GM23248 (cell line): ENCODE measurements at regions not wholly inside any gene's neighbourhood (a gene's known extent, or its start where the extent isn't known, plus 50 kb on each side); places are given as distances from the start of the nearest gene placed in this dataset.

Source experiments
- EZH2 ChIP-seq: fragments of 200-600 bp; sonication (generic); IDR thresholded peaks from 2 replicates; pipeline ENCODE4 v1.6.1; 2018; ENCODE audit warnings: antibody characterized with exemption, mild to moderate bottlenecking; ENCODE audit not compliant: insufficient read depth, poor library complexity, severe bottlenecking
- EZH2phosphoT487 ChIP-seq: fragments of 200-600 bp; sonication (generic); IDR thresholded peaks from 2 replicates; pipeline ENCODE4 v1.6.1; 2018; ENCODE audit warnings: antibody characterized with exemption, moderate library complexity, mild to moderate bottlenecking, low read depth; ENCODE audit not compliant: insufficient read depth

DNA sequence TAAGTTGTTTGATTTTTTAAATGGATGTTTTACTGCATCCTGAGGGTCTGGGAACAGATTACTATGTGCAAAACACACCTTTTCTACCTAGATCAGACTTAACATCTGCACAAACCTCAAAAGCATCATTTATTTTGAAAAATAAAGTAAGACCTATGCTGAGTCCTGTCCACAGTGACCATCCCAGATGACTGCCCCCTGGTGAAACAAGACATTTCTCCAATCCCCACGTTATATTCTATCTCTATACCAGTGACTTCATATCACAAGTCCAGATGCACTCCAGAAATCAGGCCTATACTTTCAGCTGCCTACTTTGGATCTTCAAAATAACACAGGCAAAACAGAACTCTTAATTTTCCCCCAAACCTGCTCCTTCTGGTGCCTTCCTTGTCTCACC, 143.2 kb downstream of the P2RY1 start:
- TF ChIP-seq EZH2 (no peak), EZH2phosphoT487 (no peak)
